MM.1S (cell line): ENCODE measurements at regions not wholly inside any gene's neighbourhood (a gene's known extent, or its start where the extent isn't known, plus 50 kb on each side); places are given as distances from the start of the nearest gene placed in this dataset.

Experiments used
- DNase-seq: peaks from one replicate; pipeline ENCODE4 v3.0.0-alpha.2; 2015
- H2AFZ ChIP-seq: fragments of 300-600 bp; sonication (generic); 2 replicates; pipeline ENCODE4 v1.6.0; 2016; ENCODE audit warnings: antibody characterized with exemption, low read length
- H3F3A ChIP-seq: fragments of 300-600 bp; sonication (generic); 2 replicates; pipeline ENCODE4 v1.6.1; 2016; ENCODE audit warnings: mild to moderate bottlenecking, antibody characterized with exemption, low read length, moderate library complexity, mixed read lengths; ENCODE audit not compliant: insufficient read depth
- H3K27ac ChIP-seq: fragments of 300-600 bp; sonication (generic); 2 replicates; pipeline ENCODE4 v1.5.1; 2016; ENCODE audit warnings: mild to moderate bottlenecking, low read length
- H3K27me3 ChIP-seq: fragments of 300-600 bp; sonication (generic); replicated peaks from 2 replicates; pipeline ENCODE4 v1.6.0; 2016; ENCODE audit warnings: low read length; ENCODE audit not compliant: insufficient read depth
- H3K36me3 ChIP-seq: fragments of 300-600 bp; sonication (generic); replicated peaks from 2 replicates; pipeline ENCODE4 v1.6.1; 2016; ENCODE audit warnings: mild to moderate bottlenecking, low read length, mixed read lengths; ENCODE audit not compliant: insufficient read depth
- H3K4me1 ChIP-seq: fragments of 300-600 bp; sonication (generic); 2 replicates; pipeline ENCODE4 v1.6.1; 2016; ENCODE audit warnings: low read length, mixed read lengths
- H3K4me2 ChIP-seq: fragments of 300-600 bp; sonication (generic); 2 replicates; pipeline ENCODE4 v1.6.0; 2016; ENCODE audit warnings: low read depth, low read length
- H3K4me3 ChIP-seq: fragments of 300-600 bp; sonication (generic); 2 replicates; pipeline ENCODE4 v1.5.1; 2016; ENCODE audit warnings: low read length, mixed read lengths
- H3K79me2 ChIP-seq: fragments of 300-600 bp; sonication (generic); 2 replicates; pipeline ENCODE4 v1.6.1; 2016; ENCODE audit warnings: mixed run types, low read length, mixed read lengths
- H3K9ac ChIP-seq: fragments of 300-600 bp; sonication (generic); 2 replicates; pipeline ENCODE4 v1.6.1; 2016; ENCODE audit warnings: low read length, mixed read lengths
- H3K9me2 ChIP-seq: fragments of 300-600 bp; sonication (generic); replicated peaks from 2 replicates; pipeline ENCODE4 v1.6.1; 2016; ENCODE audit warnings: mild to moderate bottlenecking, low read length, mixed read lengths; ENCODE audit not compliant: insufficient read depth
- H3K9me3 ChIP-seq: fragments of 300-600 bp; sonication (generic); replicated peaks from 2 replicates; pipeline ENCODE4 v1.6.1; 2016; ENCODE audit warnings: mild to moderate bottlenecking, low read length, mixed read lengths; ENCODE audit not compliant: insufficient read depth
- H4K20me1 ChIP-seq: fragments of 300-600 bp; sonication (generic); 2 replicates; pipeline ENCODE4 v1.6.1; 2016; ENCODE audit warnings: mild to moderate bottlenecking, low read length, moderate library complexity, mixed read lengths; ENCODE audit not compliant: insufficient read depth
- CTCF ChIP-seq: fragments of 300-600 bp; sonication (generic); IDR thresholded peaks from 2 replicates; pipeline ENCODE4 v1.5.1; 2016; ENCODE audit warnings: antibody characterized with exemption, low read length, mixed read lengths
- EZH2 ChIP-seq: fragments of 300-600 bp; sonication (generic); optimal IDR thresholded peaks from 2 replicates; pipeline ENCODE3; 2017; ENCODE audit warnings: low read depth, mild to moderate bottlenecking, antibody characterized with exemption, low read length, mixed read lengths
- EZH2phosphoT487 ChIP-seq: fragments of 300-600 bp; sonication (generic); IDR thresholded peaks from 2 replicates; pipeline ENCODE4 v1.6.1; 2018; ENCODE audit warnings: antibody characterized with exemption, low read length

GRCh38 chr15:36024031-36024688 is 478.2 kb upstream of the DPH6 start:
- no peaks in the 10 kb centered on the region for H3K27me3 ChIP-seq
- H2AFZ ChIP-seq = no peak overlapping the region
- no peak for DNase-seq
- no peak overlapping the region for H3K27ac ChIP-seq
- no peaks in the 10 kb centered on the region for H3F3A ChIP-seq
- H3K36me3 ChIP-seq = no peaks in the 10 kb centered on the region
- TF ChIP-seq EZH2phosphoT487 = no peak
- no peak for TF ChIP-seq CTCF
- no peak for TF ChIP-seq EZH2
- H3K4me2 ChIP-seq = no peak overlapping the region
- no peaks in the 10 kb centered on the region for H3K4me1 ChIP-seq
- H3K4me3 ChIP-seq = no peak overlapping the region
- H4K20me1 ChIP-seq = no peaks in the 10 kb centered on the region
- H3K79me2 ChIP-seq = no peaks in the 10 kb centered on the region
- no peak overlapping the region for H3K9ac ChIP-seq
- no peaks in the 10 kb centered on the region for H3K9me3 ChIP-seq
- H3K9me2 ChIP-seq = no peaks in the 10 kb centered on the region

- no peak overlapping the region for H3K4me2 ChIP-seq
- no peaks in the 10 kb centered on the region for H3F3A ChIP-seq
- no peak overlapping the region for H2AFZ ChIP-seq
- H3K4me1 ChIP-seq = no peaks in the 10 kb centered on the region
- no peaks in the 10 kb centered on the region for H4K20me1 ChIP-seq
- H3K36me3 ChIP-seq = no peaks in the 10 kb centered on the region
- H3K9ac ChIP-seq = no peak overlapping the region
- no peaks in the 10 kb centered on the region for H3K9me3 ChIP-seq
- H3K27ac ChIP-seq = no peak overlapping the region
- no peaks in the 10 kb centered on the region for H3K9me2 ChIP-seq
- H3K27me3 ChIP-seq = no peaks in the 10 kb centered on the region
- no peak overlapping the region for H3K4me3 ChIP-seq
- TF ChIP-seq EZH2phosphoT487 (no peak), CTCF (no peak), EZH2 (no peak)
- DNase-seq = no peak
- H3K79me2 ChIP-seq = no peaks in the 10 kb centered on the region
These were observed 480.8 kb upstream of the DPH6 start for GRCh38 chr15:36026627-36027283.

- no peaks in the 10 kb centered on the region for H3K9me2 ChIP-seq
- no peaks in the 10 kb centered on the region for H3K79me2 ChIP-seq
- H3K4me3 ChIP-seq = no peak overlapping the region
- H3F3A ChIP-seq = no peaks in the 10 kb centered on the region
- no peak for TF ChIP-seq CTCF
- TF ChIP-seq EZH2 = no peak
- no peak for TF ChIP-seq EZH2phosphoT487
- no peak overlapping the region for H3K4me2 ChIP-seq
- H3K9me3 ChIP-seq = no peaks in the 10 kb centered on the region
- H3K27me3 ChIP-seq = no peaks in the 10 kb centered on the region
- no peaks in the 10 kb centered on the region for H4K20me1 ChIP-seq
- H3K4me1 ChIP-seq = no peaks in the 10 kb centered on the region
- DNase-seq = no peak
- no peak overlapping the region for H3K9ac ChIP-seq
- H3K27ac ChIP-seq = no peak overlapping the region
- no peaks in the 10 kb centered on the region for H3K36me3 ChIP-seq
- H2AFZ ChIP-seq = no peak overlapping the region
These were observed 483.7 kb upstream of the DPH6 start for GRCh38 chr15:36029606-36030210.
